ENCODE measurements at regions not wholly inside any gene's neighbourhood (a gene's known extent, or its start where the extent isn't known, plus 50 kb on each side); places are given as distances from the start of the nearest gene placed in this dataset.

- DNase-seq = no peak
Measured at GRCh38 chr12:116463366-116463765, 95.8 kb upstream of the MAP1LC3B2 start.

- DNase-seq = no peak
Measured at GRCh38 chr12:116465407-116465806, 93.8 kb upstream of the MAP1LC3B2 start.

GRCh38 chr12:116465856-116466255 lies 93.3 kb upstream of the MAP1LC3B2 start:
- DNase-seq = no peak

- no peak for DNase-seq
Measured at GRCh38 chr12:116466536-116466935, 92.6 kb upstream of the MAP1LC3B2 start.

GRCh38 chr12:116469344-116469743 lies 89.8 kb upstream of the MAP1LC3B2 start:
- DNase-seq = no peak

- no peak for DNase-seq
Measured at GRCh38 chr12:116471544-116471943, 87.6 kb upstream of the MAP1LC3B2 start.

- DNase-seq = no peak
Measured at GRCh38 chr12:116472193-116472592, 87.0 kb upstream of the MAP1LC3B2 start.

- no peak for DNase-seq
Measured at GRCh38 chr12:116473416-116473815, 85.8 kb upstream of the MAP1LC3B2 start.

- DNase-seq = no peak
Measured at GRCh38 chr12:116474331-116474730, 84.8 kb upstream of the MAP1LC3B2 start.

GRCh38 chr12:116474899-116475298 lies 84.3 kb upstream of the MAP1LC3B2 start:
- DNase-seq = no peak

- DNase-seq = no peak
Measured at GRCh38 chr12:116476227-116476822, 82.9 kb upstream of the MAP1LC3B2 start.

- no peak for DNase-seq
Measured at GRCh38 chr12:116478243-116478773, 80.9 kb upstream of the MAP1LC3B2 start.

GRCh38 chr12:116480210-116480810 lies 78.9 kb upstream of the MAP1LC3B2 start:
- DNase-seq = no peak

- no peak for DNase-seq
Measured at GRCh38 chr12:116481726-116482125, 77.5 kb upstream of the MAP1LC3B2 start.

GRCh38 chr12:116482179-116482578 lies 77.0 kb upstream of the MAP1LC3B2 start:
- no peak for DNase-seq

- DNase-seq = no peak
Measured at GRCh38 chr12:116482859-116483258, 76.3 kb upstream of the MAP1LC3B2 start.

GRCh38 chr12:116483959-116484750 lies 75.0 kb upstream of the MAP1LC3B2 start:
- DNase-seq = no peak

GRCh38 chr12:116484807-116485206 lies 74.4 kb upstream of the MAP1LC3B2 start:
- no peak for DNase-seq

GRCh38 chr12:116489116-116489515 lies 70.1 kb upstream of the MAP1LC3B2 start:
- DNase-seq = no peak

- DNase-seq = no peak
Measured at GRCh38 chr12:116490471-116490870, 68.7 kb upstream of the MAP1LC3B2 start.

GRCh38 chr12:116492703-116493324 lies 66.4 kb upstream of the MAP1LC3B2 start:
- no peak for DNase-seq

GRCh38 chr12:116495260-116495659 lies 63.9 kb upstream of the MAP1LC3B2 start:
- no peak for DNase-seq

GRCh38 chr12:116497051-116497591 lies 62.1 kb upstream of the MAP1LC3B2 start:
- DNase-seq = no peak

All from NCI-H524 (cell line).